SU-DHL-6 (cell line): ENCODE measurements at regions not wholly inside any gene's neighbourhood (a gene's known extent, or its start where the extent isn't known, plus 50 kb on each side); places are given as distances from the start of the nearest gene placed in this dataset.

ENCODE experiments used
- H2AFZ ChIP-seq: fragments of 200-600 bp; sonication (generic); 2 replicates; pipeline ENCODE4 v1.6.1; 2014; ENCODE audit warnings: low read depth, mild to moderate bottlenecking, moderate library complexity, mixed read lengths, antibody characterized with exemption, low read length; ENCODE audit not compliant: severe bottlenecking
- H3F3A ChIP-seq: fragments of 200-600 bp; shearing (Covaris generic); 2 replicates; pipeline ENCODE4 v1.6.0; 2016; ENCODE audit warnings: antibody characterized with exemption, mild to moderate bottlenecking; ENCODE audit not compliant: insufficient read depth
- H3K27ac ChIP-seq: fragments of 200-600 bp; sonication (generic); 2 replicates; pipeline ENCODE4 v1.5.1; 2016; ENCODE audit warnings: low read depth, mild to moderate bottlenecking, low read length, moderate library complexity, mixed read lengths
- H3K27me3 ChIP-seq: fragments of 200-600 bp; sonication (generic), shearing (Covaris generic); 2 replicates; pipeline ENCODE4 v1.6.0; 2014; ENCODE audit warnings: mild to moderate bottlenecking, low read length
- H3K36me3 ChIP-seq: fragments of 200-600 bp; sonication (generic); 2 replicates; pipeline ENCODE4 v1.6.1; 2014; ENCODE audit warnings: mild to moderate bottlenecking, low read length, mixed read lengths
- H3K4me2 ChIP-seq: fragments of 300-600, 200-600 bp; shearing (Covaris generic), sonication (generic); 2 replicates; pipeline ENCODE4 v1.6.0; 2014; ENCODE audit warnings: low read length, low read depth, mild to moderate bottlenecking; ENCODE audit not compliant: poor library complexity, severe bottlenecking
- H3K4me3 ChIP-seq: fragments of 200-600 bp; sonication (generic); 2 replicates; pipeline ENCODE4 v1.5.1; 2014; ENCODE audit warnings: antibody characterized with exemption, low read length, mild to moderate bottlenecking, mixed read lengths; ENCODE audit not compliant: insufficient read depth, poor library complexity, severe bottlenecking
- H3K79me2 ChIP-seq: fragments of 200-600 bp; sonication (generic); 2 replicates; pipeline ENCODE4 v1.6.1; 2014; ENCODE audit warnings: mild to moderate bottlenecking, low read length, moderate library complexity; ENCODE audit not compliant: insufficient read depth
- H3K9ac ChIP-seq: fragments of 200-600 bp; sonication (generic); 2 replicates; pipeline ENCODE4 v1.7.0; 2014; ENCODE audit warnings: mild to moderate bottlenecking, low read length
- H3K9me2 ChIP-seq: fragments of 200-600 bp; sonication (generic); replicated peaks from 2 replicates; pipeline ENCODE4 v1.6.1; 2014; ENCODE audit warnings: low read length; ENCODE audit not compliant: insufficient read depth
- H3K9me3 ChIP-seq: fragments of 200-600 bp; sonication (generic); 2 replicates; pipeline ENCODE4 v1.6.1; 2014; ENCODE audit warnings: low read length, mixed read lengths; ENCODE audit not compliant: insufficient read depth
- H4K20me1 ChIP-seq: fragments of 200-600 bp; sonication (generic); 2 replicates; pipeline ENCODE4 v1.6.1; 2014; ENCODE audit warnings: low read depth, mild to moderate bottlenecking, antibody characterized with exemption, low read length, moderate library complexity, mixed read lengths
- EZH2phosphoT487 ChIP-seq: fragments of 200-600 bp; sonication (generic), shearing (Covaris generic); conservative IDR thresholded peaks from 2 replicates; pipeline ENCODE4 v1.6.1; 2018; ENCODE audit warnings: mild to moderate bottlenecking, antibody characterized with exemption, low read length, moderate library complexity, mixed read lengths
- TF ChIP-seq, protein P1 (sequence below): fragments of 200-600 bp; sonication (generic); IDR thresholded peaks from one replicate; pipeline ENCODE4 v1.5.1; 2017; ENCODE audit warnings: antibody characterized with exemption, mild to moderate bottlenecking, low read length, moderate library complexity; ENCODE audit not compliant: insufficient read depth, poor library complexity, severe bottlenecking

DNA sequence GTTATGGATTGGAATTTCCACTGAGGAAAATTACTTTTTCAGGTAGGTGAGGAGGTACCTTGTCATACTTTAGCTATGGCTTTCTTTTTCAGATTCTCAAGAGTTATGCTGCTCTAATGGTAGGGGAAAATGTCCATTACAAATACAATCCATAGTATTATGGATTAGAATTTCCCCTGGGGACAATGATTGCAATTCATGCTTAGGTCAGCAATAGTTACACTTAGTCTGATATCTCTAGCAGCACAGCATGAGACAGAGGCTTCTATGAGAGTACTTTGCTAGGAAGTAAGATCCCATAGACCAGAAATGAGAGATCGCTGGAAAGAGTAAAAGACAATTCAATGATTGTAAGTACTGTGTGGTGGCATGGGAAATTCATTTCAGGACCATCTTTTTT lies 949.5 kb upstream of the CDH8 start:
- no peak overlapping the region for H2AFZ ChIP-seq
- no peaks in the 10 kb centered on the region for H3K9me2 ChIP-seq
- no peaks in the 10 kb centered on the region for H3K27me3 ChIP-seq
- no peaks in the 10 kb centered on the region for H3K36me3 ChIP-seq
- H3K4me2 ChIP-seq = no peak overlapping the region
- no peaks in the 10 kb centered on the region for H3K9me3 ChIP-seq
- no peak overlapping the region for H3K9ac ChIP-seq
- no peak overlapping the region for H3K27ac ChIP-seq
- H3F3A ChIP-seq = no peaks in the 10 kb centered on the region
- H3K79me2 ChIP-seq = no peaks in the 10 kb centered on the region
- H3K4me3 ChIP-seq = no peak overlapping the region
- TF ChIP-seq EZH2phosphoT487 = no peak
- TF ChIP-seq, protein P1, sequence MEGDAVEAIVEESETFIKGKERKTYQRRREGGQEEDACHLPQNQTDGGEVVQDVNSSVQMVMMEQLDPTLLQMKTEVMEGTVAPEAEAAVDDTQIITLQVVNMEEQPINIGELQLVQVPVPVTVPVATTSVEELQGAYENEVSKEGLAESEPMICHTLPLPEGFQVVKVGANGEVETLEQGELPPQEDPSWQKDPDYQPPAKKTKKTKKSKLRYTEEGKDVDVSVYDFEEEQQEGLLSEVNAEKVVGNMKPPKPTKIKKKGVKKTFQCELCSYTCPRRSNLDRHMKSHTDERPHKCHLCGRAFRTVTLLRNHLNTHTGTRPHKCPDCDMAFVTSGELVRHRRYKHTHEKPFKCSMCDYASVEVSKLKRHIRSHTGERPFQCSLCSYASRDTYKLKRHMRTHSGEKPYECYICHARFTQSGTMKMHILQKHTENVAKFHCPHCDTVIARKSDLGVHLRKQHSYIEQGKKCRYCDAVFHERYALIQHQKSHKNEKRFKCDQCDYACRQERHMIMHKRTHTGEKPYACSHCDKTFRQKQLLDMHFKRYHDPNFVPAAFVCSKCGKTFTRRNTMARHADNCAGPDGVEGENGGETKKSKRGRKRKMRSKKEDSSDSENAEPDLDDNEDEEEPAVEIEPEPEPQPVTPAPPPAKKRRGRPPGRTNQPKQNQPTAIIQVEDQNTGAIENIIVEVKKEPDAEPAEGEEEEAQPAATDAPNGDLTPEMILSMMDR = no peak
- no peaks in the 10 kb centered on the region for H4K20me1 ChIP-seq

DNA sequence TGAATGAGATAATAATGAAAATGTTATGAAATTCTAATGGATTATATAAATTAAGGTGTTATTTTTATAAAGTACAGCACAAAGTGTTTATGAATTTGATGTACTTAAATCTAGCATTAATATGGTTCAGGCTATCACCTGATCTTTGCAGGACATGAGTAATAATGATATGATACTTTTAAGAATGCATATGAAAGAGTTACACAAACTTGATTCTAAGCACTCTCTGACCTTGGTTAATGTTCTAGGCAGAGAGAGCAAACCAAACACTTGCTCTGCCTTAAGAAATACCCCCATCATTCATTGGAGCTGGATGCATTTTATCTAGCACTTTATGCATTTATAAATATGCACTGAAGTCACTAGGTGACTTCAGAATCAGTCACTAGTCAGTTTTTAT lies 942.2 kb upstream of the CDH8 start:
- H3K4me2 ChIP-seq = no peak overlapping the region
- TF ChIP-seq, protein P1 = no peak
- no peak for TF ChIP-seq EZH2phosphoT487
- H2AFZ ChIP-seq = no peak overlapping the region
- no peaks in the 10 kb centered on the region for H3K79me2 ChIP-seq
- H3K9me2 ChIP-seq = no peaks in the 10 kb centered on the region
- H3F3A ChIP-seq = no peaks in the 10 kb centered on the region
- no peak overlapping the region for H3K4me3 ChIP-seq
- H3K9ac ChIP-seq = no peak overlapping the region
- H4K20me1 ChIP-seq = no peaks in the 10 kb centered on the region
- H3K27me3 ChIP-seq = no peaks in the 10 kb centered on the region
- no peak overlapping the region for H3K27ac ChIP-seq
- H3K36me3 ChIP-seq = no peaks in the 10 kb centered on the region
- H3K9me3 ChIP-seq = no peaks in the 10 kb centered on the region

DNA sequence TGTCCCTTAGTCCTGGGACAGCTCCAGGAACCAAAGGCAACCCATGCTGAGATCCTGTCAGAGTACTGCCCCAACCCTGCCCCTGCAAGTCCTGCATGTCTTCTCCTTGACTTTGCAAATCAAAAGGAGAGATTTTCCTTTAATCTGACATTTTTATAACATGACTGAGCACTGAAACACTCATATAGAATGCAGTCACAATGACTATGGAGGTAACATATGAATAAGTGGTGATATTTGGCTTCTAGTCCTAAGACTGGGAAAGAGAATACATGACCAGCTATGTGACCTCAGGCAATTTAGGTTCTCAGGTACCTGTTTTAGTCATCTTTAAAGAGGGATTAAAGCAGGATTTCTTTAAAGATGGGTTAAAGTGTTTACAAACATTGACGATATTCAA lies 941.6 kb upstream of the CDH8 start:
- Histone ChIP-seq H3K9me2 (no peaks in the 10 kb centered on the region), H3F3A (no peaks in the 10 kb centered on the region), H3K27ac (no peak overlapping the region), H3K79me2 (no peaks in the 10 kb centered on the region), H4K20me1 (no peaks in the 10 kb centered on the region), H3K36me3 (no peaks in the 10 kb centered on the region), H3K9me3 (no peaks in the 10 kb centered on the region), H3K27me3 (no peaks in the 10 kb centered on the region), H3K4me2 (no peak overlapping the region), H3K9ac (no peak overlapping the region), H3K4me3 (no peak overlapping the region), H2AFZ (no peak overlapping the region)
- TF ChIP-seq EZH2phosphoT487 = no peak
- TF ChIP-seq, protein P1 = no peak

DNA sequence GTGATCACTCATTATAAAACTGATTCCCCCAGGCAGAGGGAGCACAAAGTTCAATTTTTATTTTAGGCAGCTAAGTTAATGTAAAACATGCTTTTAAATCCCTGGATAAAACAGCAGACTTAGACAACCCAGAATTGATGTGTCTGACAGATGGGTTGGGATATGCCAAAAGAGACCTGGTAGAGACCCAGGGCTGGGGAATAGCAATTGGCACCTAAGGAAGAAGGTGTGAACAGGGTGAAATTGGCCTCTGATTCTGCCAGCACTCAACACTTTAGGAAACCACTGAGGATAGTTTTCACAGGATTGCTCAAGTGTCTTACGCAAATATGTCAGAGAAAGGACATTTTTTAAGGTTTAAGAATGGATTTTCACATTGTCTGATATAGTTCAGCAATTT lies 938.2 kb upstream of the CDH8 start:
- H3K9me3 ChIP-seq = no peaks in the 10 kb centered on the region
- no peak overlapping the region for H3K4me2 ChIP-seq
- no peak overlapping the region for H3K27ac ChIP-seq
- no peaks in the 10 kb centered on the region for H3K36me3 ChIP-seq
- no peak overlapping the region for H3K4me3 ChIP-seq
- no peaks in the 10 kb centered on the region for H3K9me2 ChIP-seq
- H3F3A ChIP-seq = no peaks in the 10 kb centered on the region
- H3K27me3 ChIP-seq = no peaks in the 10 kb centered on the region
- H2AFZ ChIP-seq = no peak overlapping the region
- no peak overlapping the region for H3K9ac ChIP-seq
- no peaks in the 10 kb centered on the region for H3K79me2 ChIP-seq
- H4K20me1 ChIP-seq = no peaks in the 10 kb centered on the region
- TF ChIP-seq, protein P1 = no peak
- no peak for TF ChIP-seq EZH2phosphoT487
